Fibroblast of lung (primary cell): ENCODE measurements at regions not wholly inside any gene's neighbourhood (a gene's known extent, or its start where the extent isn't known, plus 50 kb on each side); places are given as distances from the start of the nearest gene placed in this dataset.
A peak's percentile ranks its signal among the peaks of the same experiment; 100 is the strongest.

Experiments used
- DNase-seq, 2 donors: peaks; one replicate each; pipeline versions ENCODE4 v3.0.0 to v3.0.0-alpha.2; 2010; ENCODE audit warnings: low read depth in 2 of 2
- H2AFZ ChIP-seq: 2 replicates; pipeline ENCODE4 v1.5.1; 2012; ENCODE audit warnings: low read length, control low read depth, inconsistent platforms
- H3K27ac ChIP-seq: 2 replicates; pipeline ENCODE4 v1.5.1; 2011; ENCODE audit warnings: low read length, control low read depth; ENCODE audit not compliant: insufficient read depth
- H3K27me3 ChIP-seq: 2 replicates; pipeline ENCODE4 v1.5.1; 2011; ENCODE audit warnings: mild to moderate bottlenecking, low read length; ENCODE audit not compliant: control insufficient read depth, insufficient read depth
- H3K36me3 ChIP-seq: 2 replicates; pipeline ENCODE4 v1.5.1; 2011; ENCODE audit warnings: low read length; ENCODE audit not compliant: control insufficient read depth, insufficient read depth
- H3K4me1 ChIP-seq: 2 replicates; pipeline ENCODE4 v1.5.1; 2011; ENCODE audit warnings: low read length; ENCODE audit not compliant: control insufficient read depth, insufficient read depth; ENCODE audit errors: extremely low read depth
- H3K4me2 ChIP-seq: 2 replicates; pipeline ENCODE4 v1.5.1; 2011; ENCODE audit warnings: low read length, control low read depth; ENCODE audit not compliant: insufficient read depth; ENCODE audit errors: extremely low read depth
- H3K4me3 ChIP-seq, 4 experiments: fragments of 200-600 bp in 1 of 4; sonication (generic) in 1 of 4; replicated peaks in 1 of 4; 2 replicates each; pipeline ENCODE4 v1.5.1; 2011 to 2016; ENCODE audit warnings: low read length in 4 of 4, low read depth in 3 of 4, mild to moderate bottlenecking in 3 of 4, control low read depth in 2 of 4, inconsistent platforms in 1 of 4, mixed read lengths in 1 of 4; ENCODE audit not compliant: insufficient read depth in 1 of 4; ENCODE audit errors: control extremely low read depth in 1 of 4
- H3K79me2 ChIP-seq: 2 replicates; pipeline ENCODE4 v1.5.1; 2012; ENCODE audit warnings: mild to moderate bottlenecking, low read length, inconsistent platforms; ENCODE audit not compliant: control insufficient read depth, insufficient read depth
- H3K9ac ChIP-seq: 2 replicates; pipeline ENCODE4 v1.5.1; 2011; ENCODE audit warnings: mild to moderate bottlenecking, low read length, control low read depth; ENCODE audit not compliant: insufficient read depth
- H3K9me3 ChIP-seq: 2 replicates; pipeline ENCODE4 v1.5.1; 2012; ENCODE audit warnings: low read depth, low read length; ENCODE audit not compliant: control insufficient read depth, insufficient read depth
- H4K20me1 ChIP-seq: 2 replicates; pipeline ENCODE4 v1.5.1; 2011; ENCODE audit warnings: low read length; ENCODE audit not compliant: control insufficient read depth, insufficient read depth; ENCODE audit errors: extremely low read depth
- EZH2 ChIP-seq: IDR thresholded peaks from 2 replicates; pipeline ENCODE4 v1.5.1; 2012; ENCODE audit warnings: low read length, control low read depth, mild to moderate bottlenecking; ENCODE audit errors: missing control alignments
- TF ChIP-seq, protein P1 (sequence below), 2 donors: IDR thresholded peaks in 1 of 2; conservative IDR thresholded peaks in 1 of 2; 1 replicate in 1 of 2; 2 replicates in 1 of 2; pipeline ENCODE4 v1.5.1; 2011 to 2012; ENCODE audit warnings: low read length in 2 of 2, control low read depth in 1 of 2, inconsistent platforms in 1 of 2, low read depth in 1 of 2, mild to moderate bottlenecking in 1 of 2

GRCh38 chr13:65595916-65596315 is 1634.2 kb downstream of the PCDH9 start:
- Histone ChIP-seq H3K27me3 (no peaks in the 10 kb centered on the region), H3K36me3 (no peaks in the 10 kb centered on the region), H3K4me3 (no peak overlapping the region), H3K4me1 (no peaks in the 10 kb centered on the region), H3K4me2 (no peak overlapping the region), H2AFZ (no peak overlapping the region), H3K9ac (no peak overlapping the region), H3K9me3 (no peaks in the 10 kb centered on the region), H3K27ac (no peak overlapping the region), H3K79me2 (no peaks in the 10 kb centered on the region), H4K20me1 (no peaks in the 10 kb centered on the region)
- DNase-seq: peak in 1 of 2 donors; percentile 71
- TF ChIP-seq, protein P1, sequence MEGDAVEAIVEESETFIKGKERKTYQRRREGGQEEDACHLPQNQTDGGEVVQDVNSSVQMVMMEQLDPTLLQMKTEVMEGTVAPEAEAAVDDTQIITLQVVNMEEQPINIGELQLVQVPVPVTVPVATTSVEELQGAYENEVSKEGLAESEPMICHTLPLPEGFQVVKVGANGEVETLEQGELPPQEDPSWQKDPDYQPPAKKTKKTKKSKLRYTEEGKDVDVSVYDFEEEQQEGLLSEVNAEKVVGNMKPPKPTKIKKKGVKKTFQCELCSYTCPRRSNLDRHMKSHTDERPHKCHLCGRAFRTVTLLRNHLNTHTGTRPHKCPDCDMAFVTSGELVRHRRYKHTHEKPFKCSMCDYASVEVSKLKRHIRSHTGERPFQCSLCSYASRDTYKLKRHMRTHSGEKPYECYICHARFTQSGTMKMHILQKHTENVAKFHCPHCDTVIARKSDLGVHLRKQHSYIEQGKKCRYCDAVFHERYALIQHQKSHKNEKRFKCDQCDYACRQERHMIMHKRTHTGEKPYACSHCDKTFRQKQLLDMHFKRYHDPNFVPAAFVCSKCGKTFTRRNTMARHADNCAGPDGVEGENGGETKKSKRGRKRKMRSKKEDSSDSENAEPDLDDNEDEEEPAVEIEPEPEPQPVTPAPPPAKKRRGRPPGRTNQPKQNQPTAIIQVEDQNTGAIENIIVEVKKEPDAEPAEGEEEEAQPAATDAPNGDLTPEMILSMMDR (conservative IDR thresholded peaks at IDR 0.05 in 1 of 2, IDR thresholded peaks at IDR 0.05 in 1 of 2; ENCODE audit: low read depth in 1 of 2, low read length in 2 of 2): no peak
- no peak for TF ChIP-seq EZH2

- peak; percentile 89 to 93 for DNase-seq
- Histone ChIP-seq H2AFZ (no peak overlapping the region), H3K27ac (no peak overlapping the region), H3K27me3 (no peaks in the 10 kb centered on the region), H3K9me3 (no peaks in the 10 kb centered on the region), H3K4me2 (no peak overlapping the region), H3K4me1 (no peaks in the 10 kb centered on the region), H3K9ac (no peak overlapping the region), H4K20me1 (no peaks in the 10 kb centered on the region), H3K79me2 (no peaks in the 10 kb centered on the region), H3K4me3 (no peak overlapping the region), H3K36me3 (no peaks in the 10 kb centered on the region)
- TF ChIP-seq EZH2: no peak
- TF ChIP-seq, protein P1 (conservative IDR thresholded peaks at IDR 0.05 in 1 of 2, IDR thresholded peaks at IDR 0.05 in 1 of 2; ENCODE audit: low read depth in 1 of 2, low read length in 2 of 2): no peak
These were observed 1635.8 kb downstream of the PCDH9 start for GRCh38 chr13:65594298-65594781.

GRCh38 chr13:65593298-65593874 is 1636.8 kb downstream of the PCDH9 start:
- H3K9me3 ChIP-seq: no peaks in the 10 kb centered on the region
- TF ChIP-seq, protein P1 (conservative IDR thresholded peaks at IDR 0.05 in 1 of 2, IDR thresholded peaks at IDR 0.05 in 1 of 2; ENCODE audit: low read depth in 1 of 2, low read length in 2 of 2): no peak
- TF ChIP-seq EZH2: no peak
- DNase-seq: no peak
- H3K27ac ChIP-seq: no peak overlapping the region
- no peak overlapping the region for H3K9ac ChIP-seq
- H2AFZ ChIP-seq: no peak overlapping the region
- no peaks in the 10 kb centered on the region for H4K20me1 ChIP-seq
- H3K79me2 ChIP-seq: no peaks in the 10 kb centered on the region
- no peaks in the 10 kb centered on the region for H3K4me1 ChIP-seq
- H3K36me3 ChIP-seq: no peaks in the 10 kb centered on the region
- H3K4me3 ChIP-seq: no peak overlapping the region
- no peaks in the 10 kb centered on the region for H3K27me3 ChIP-seq
- H3K4me2 ChIP-seq: no peak overlapping the region
